ENCODE measurements at regions not wholly inside any gene's neighbourhood (a gene's known extent, or its start where the extent isn't known, plus 50 kb on each side); places are given as distances from the start of the nearest gene placed in this dataset.

DNA sequence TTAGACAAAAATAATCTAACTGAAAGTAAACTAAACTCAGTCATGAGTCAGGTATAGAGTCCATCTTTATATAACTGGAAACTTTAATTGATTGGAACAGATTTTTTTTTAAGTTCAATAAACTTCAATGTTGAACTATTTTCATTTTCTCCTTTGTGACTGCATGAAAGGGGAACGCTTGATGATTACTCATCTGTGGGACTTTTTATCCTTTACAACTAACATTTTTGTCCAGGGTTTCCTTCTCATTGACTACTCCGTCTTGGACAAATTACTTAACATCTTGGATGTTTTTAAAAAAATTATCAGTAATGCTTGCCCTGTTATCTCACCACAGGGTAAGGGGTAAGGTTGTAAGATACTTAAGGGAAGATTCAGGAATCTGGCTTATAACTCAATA is 1658.4 kb downstream of the MAT2B start:
- in situ Hi-C loops (cut with MboI), result no loop called here
- no peak for TF ChIP-seq EZH2phosphoT487 (IDR thresholded peaks at IDR 0.05; ENCODE audit: insufficient read depth, low read depth)
- TF ChIP-seq EZH2 (IDR thresholded peaks at IDR 0.05; ENCODE audit: insufficient read depth, poor library complexity, severe bottlenecking), result no peak

DNA sequence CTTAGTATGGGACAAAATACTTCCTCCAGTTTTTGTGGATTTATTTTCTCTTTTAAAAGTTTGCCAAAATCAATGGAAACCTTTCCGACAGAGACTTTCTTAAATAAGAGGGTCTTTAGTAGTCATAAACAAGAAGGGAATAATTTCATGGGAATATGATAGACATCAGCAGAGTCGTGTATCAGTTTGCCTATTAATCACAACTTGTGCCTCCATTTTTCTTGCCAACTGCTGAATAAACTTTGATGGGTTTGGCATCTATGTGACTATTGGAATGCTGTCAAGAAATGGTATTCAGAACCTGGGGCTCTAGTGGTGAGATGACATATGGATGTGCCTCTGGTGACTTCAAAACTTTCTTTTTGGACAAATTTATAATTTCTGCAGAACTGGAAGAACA is 1668.2 kb downstream of the MAT2B start:
- no peak for DNase-seq
- Histone ChIP-seq H3K9ac (no peak overlapping the region), H3K27me3 (replicated peaks; ENCODE audit: insufficient read depth) (no peaks in the 10 kb centered on the region), H3K4me3 (no peak overlapping the region), H3K4me2 (ENCODE audit: unreplicated experiment) (no peak overlapping the region), H3F3A (ENCODE audit: insufficient read depth) (no peaks in the 10 kb centered on the region), H3K4me1 (ENCODE audit: insufficient read depth) (no peaks in the 10 kb centered on the region), H4K20me1 (ENCODE audit: insufficient read depth) (no peaks in the 10 kb centered on the region), H3K79me2 (ENCODE audit: insufficient read depth) (no peaks in the 10 kb centered on the region), H3K27ac (no peak overlapping the region), H3K36me3 (ENCODE audit: low read depth) (no peaks in the 10 kb centered on the region), H3K9me2 (ENCODE audit: insufficient read depth) (no peaks in the 10 kb centered on the region), H3K9me3 (ENCODE audit: low read depth) (no peaks in the 10 kb centered on the region), H2AFZ (no peak overlapping the region)
- 18 to 19% methylated on average over 2 of the region's 2 CpGs for WGBS, 2 experiments (ENCODE audit: low coverage in 1 of 2, low lambda C conversion rate in 2 of 2, missing lambda C conversion rate in 2 of 2)
- TF ChIP-seq EZH2 (IDR thresholded peaks at IDR 0.05; ENCODE audit: insufficient read depth, poor library complexity, severe bottlenecking) (no peak), EZH2phosphoT487 (IDR thresholded peaks at IDR 0.05; ENCODE audit: insufficient read depth, low read depth) (no peak)
- in situ Hi-C loops (cut with MboI), result no loop called here

More for the DNA sequence above, 1658.4 kb downstream of the MAT2B start:
- H3K4me1 ChIP-seq (ENCODE audit: insufficient read depth), result no peaks in the 10 kb centered on the region
- H3F3A ChIP-seq (ENCODE audit: insufficient read depth), result no peaks in the 10 kb centered on the region
- H3K36me3 ChIP-seq (ENCODE audit: low read depth), result no peaks in the 10 kb centered on the region
- H3K9ac ChIP-seq, result no peak overlapping the region
- no peak overlapping the region for H3K4me3 ChIP-seq
- no peaks in the 10 kb centered on the region for H4K20me1 ChIP-seq (ENCODE audit: insufficient read depth)
- no peak overlapping the region for H2AFZ ChIP-seq
- no peaks in the 10 kb centered on the region for H3K27me3 ChIP-seq (replicated peaks; ENCODE audit: insufficient read depth)
- no peak overlapping the region for H3K4me2 ChIP-seq (ENCODE audit: unreplicated experiment)
- H3K9me2 ChIP-seq (ENCODE audit: insufficient read depth), result no peaks in the 10 kb centered on the region
- WGBS, 2 experiments (ENCODE audit: low coverage in 1 of 2, low lambda C conversion rate in 2 of 2, missing lambda C conversion rate in 2 of 2), result 19 to 25% methylated on average over 2 of the region's 2 CpGs
- no peak for DNase-seq
- H3K79me2 ChIP-seq (ENCODE audit: insufficient read depth), result no peaks in the 10 kb centered on the region
- no peaks in the 10 kb centered on the region for H3K9me3 ChIP-seq (ENCODE audit: low read depth)
- H3K27ac ChIP-seq, result no peak overlapping the region

DNA sequence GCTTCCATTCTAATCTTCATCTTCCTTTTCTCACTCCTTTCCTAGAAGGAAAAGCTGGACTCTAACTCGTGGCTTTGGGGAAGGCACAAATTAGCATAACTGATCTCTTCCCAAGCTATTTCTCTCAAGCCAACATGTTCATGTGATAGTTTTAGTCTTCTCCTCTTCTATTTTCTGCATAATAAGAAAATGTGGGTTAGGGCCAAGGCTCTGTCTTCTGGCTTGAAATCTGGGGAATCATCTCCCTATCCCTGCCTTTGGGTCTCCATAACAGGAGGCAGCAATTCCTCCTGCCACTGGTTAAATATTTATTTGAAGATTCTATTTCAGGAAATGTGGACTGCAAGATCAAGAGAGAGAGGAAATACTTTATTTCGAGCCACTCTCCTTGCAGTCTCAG is 1669.6 kb downstream of the MAT2B start:
- no peak overlapping the region for H3K27ac ChIP-seq
- H3K4me2 ChIP-seq (ENCODE audit: unreplicated experiment), result no peak overlapping the region
- no peaks in the 10 kb centered on the region for H3K36me3 ChIP-seq (ENCODE audit: low read depth)
- no peaks in the 10 kb centered on the region for H4K20me1 ChIP-seq (ENCODE audit: insufficient read depth)
- no peaks in the 10 kb centered on the region for H3K9me2 ChIP-seq (ENCODE audit: insufficient read depth)
- H2AFZ ChIP-seq, result no peak overlapping the region
- H3K27me3 ChIP-seq (replicated peaks; ENCODE audit: insufficient read depth), result no peaks in the 10 kb centered on the region
- no peak overlapping the region for H3K4me3 ChIP-seq
- no peak overlapping the region for H3K9ac ChIP-seq
- no peaks in the 10 kb centered on the region for H3F3A ChIP-seq (ENCODE audit: insufficient read depth)
- in situ Hi-C loops (cut with MboI), result no loop called here
- no peaks in the 10 kb centered on the region for H3K4me1 ChIP-seq (ENCODE audit: insufficient read depth)
- TF ChIP-seq EZH2 (IDR thresholded peaks at IDR 0.05; ENCODE audit: insufficient read depth, poor library complexity, severe bottlenecking) (no peak), EZH2phosphoT487 (IDR thresholded peaks at IDR 0.05; ENCODE audit: insufficient read depth, low read depth) (no peak)
- 3 to 5% methylated on average over 2 of the region's 2 CpGs for WGBS, 2 experiments (ENCODE audit: low coverage in 1 of 2, low lambda C conversion rate in 2 of 2, missing lambda C conversion rate in 2 of 2)
- no peaks in the 10 kb centered on the region for H3K79me2 ChIP-seq (ENCODE audit: insufficient read depth)
- no peaks in the 10 kb centered on the region for H3K9me3 ChIP-seq (ENCODE audit: low read depth)
- DNase-seq, result no peak

DNA sequence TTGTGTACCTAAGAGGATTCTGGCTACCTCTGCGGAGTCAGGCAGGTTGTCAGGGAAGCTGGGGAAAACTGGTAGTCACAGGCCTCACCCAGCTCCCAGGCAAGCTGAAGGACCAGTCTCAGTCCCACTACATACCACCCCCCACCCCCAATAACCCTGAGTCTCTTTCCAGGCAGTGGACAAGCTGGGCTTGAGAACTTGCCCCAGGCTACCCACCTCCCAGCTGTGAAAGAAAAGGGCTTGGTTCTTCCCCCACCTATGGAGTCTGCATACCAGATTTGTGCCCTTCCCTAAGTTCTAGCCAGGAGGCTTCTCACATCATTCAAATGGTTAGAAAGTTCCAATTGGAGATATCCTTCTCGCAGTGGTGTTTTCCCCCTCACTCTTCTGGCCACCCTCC is 1678.8 kb downstream of the MAT2B start:
- Histone ChIP-seq H3K27ac (no peak overlapping the region), H3K9me3 (ENCODE audit: low read depth) (no peaks in the 10 kb centered on the region), H3K27me3 (replicated peaks; ENCODE audit: insufficient read depth) (no peaks in the 10 kb centered on the region), H3K36me3 (ENCODE audit: low read depth) (no peaks in the 10 kb centered on the region), H3K9ac (no peak overlapping the region), H3F3A (ENCODE audit: insufficient read depth) (no peaks in the 10 kb centered on the region), H3K4me2 (ENCODE audit: unreplicated experiment) (no peak overlapping the region), H3K4me1 (ENCODE audit: insufficient read depth) (no peaks in the 10 kb centered on the region), H4K20me1 (ENCODE audit: insufficient read depth) (no peaks in the 10 kb centered on the region), H2AFZ (no peak overlapping the region), H3K9me2 (ENCODE audit: insufficient read depth) (no peaks in the 10 kb centered on the region), H3K79me2 (ENCODE audit: insufficient read depth) (no peaks in the 10 kb centered on the region), H3K4me3 (no peak overlapping the region)
- in situ Hi-C loops (cut with MboI), result no loop called here
- no peak for DNase-seq
- TF ChIP-seq EZH2phosphoT487 (IDR thresholded peaks at IDR 0.05; ENCODE audit: insufficient read depth, low read depth) (no peak), EZH2 (IDR thresholded peaks at IDR 0.05; ENCODE audit: insufficient read depth, poor library complexity, severe bottlenecking) (no peak)
- 35 to 37% methylated on average over 2 of the region's 2 CpGs for WGBS, 2 experiments (ENCODE audit: low coverage in 1 of 2, low lambda C conversion rate in 2 of 2, missing lambda C conversion rate in 2 of 2)

DNA sequence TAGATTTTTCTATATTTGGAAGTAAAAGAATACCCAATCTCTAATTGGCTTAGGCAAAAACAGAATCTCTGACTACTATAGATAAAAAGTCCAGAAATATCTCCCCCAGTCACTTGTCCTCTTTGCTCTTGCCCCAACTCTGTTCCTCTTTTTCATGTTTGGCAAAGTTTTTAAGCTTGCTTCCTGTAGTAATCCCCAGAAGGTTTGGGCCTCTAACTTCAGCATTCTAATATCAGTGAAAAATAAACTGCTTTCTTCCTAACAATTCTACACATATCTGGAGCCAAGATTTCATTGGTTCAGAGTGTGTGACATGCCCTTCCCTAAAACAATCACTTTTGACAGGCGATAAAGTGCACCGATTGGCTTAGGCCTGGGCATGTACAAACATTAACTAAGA is 1680.3 kb downstream of the MAT2B start:
- Histone ChIP-seq H3K79me2 (ENCODE audit: insufficient read depth) (no peaks in the 10 kb centered on the region), H3K9ac (no peak overlapping the region), H3K4me1 (ENCODE audit: insufficient read depth) (no peaks in the 10 kb centered on the region), H4K20me1 (ENCODE audit: insufficient read depth) (no peaks in the 10 kb centered on the region), H3K4me2 (ENCODE audit: unreplicated experiment) (no peak overlapping the region), H2AFZ (no peak overlapping the region), H3K27me3 (replicated peaks; ENCODE audit: insufficient read depth) (no peaks in the 10 kb centered on the region), H3K9me3 (ENCODE audit: low read depth) (no peaks in the 10 kb centered on the region), H3K4me3 (no peak overlapping the region), H3K27ac (no peak overlapping the region), H3K9me2 (ENCODE audit: insufficient read depth) (no peaks in the 10 kb centered on the region), H3F3A (ENCODE audit: insufficient read depth) (no peaks in the 10 kb centered on the region), H3K36me3 (ENCODE audit: low read depth) (no peaks in the 10 kb centered on the region)
- DNase-seq, result no peak
- TF ChIP-seq EZH2phosphoT487 (IDR thresholded peaks at IDR 0.05; ENCODE audit: insufficient read depth, low read depth), result no peak
- TF ChIP-seq EZH2 (IDR thresholded peaks at IDR 0.05; ENCODE audit: insufficient read depth, poor library complexity, severe bottlenecking), result no peak
- 51 to 73% methylated on average over 2 of the region's 2 CpGs for WGBS, 2 experiments (ENCODE audit: low coverage in 1 of 2, low lambda C conversion rate in 2 of 2, missing lambda C conversion rate in 2 of 2)
- in situ Hi-C loops (cut with MboI), result no loop called here
